HG03442 (cell line): ENCODE measurements at regions not wholly inside any gene's neighbourhood (a gene's known extent, or its start where the extent isn't known, plus 50 kb on each side); places are given as distances from the start of the nearest gene placed in this dataset.
"Not testable (repeated sequence)": the region's sequence is repeated elsewhere in the genome, so short reads cannot be mapped to it uniquely, and the experiment has no call there.

Experiments
- ATAC-seq: cut with Tn5 transposase; IDR thresholded peaks from one replicate; pipeline ENCODE4 v1.9.1; 2021; ENCODE audit warnings: mild to moderate bottlenecking, moderate library complexity; ENCODE audit not compliant: unreplicated experiment

GRCh38 chr2:22361571-22361970, 1023.4 kb upstream of the KLHL29 start:
- ATAC-seq, result no peak

- no peak for ATAC-seq
Measured at GRCh38 chr2:22375096-22375495, 1009.9 kb upstream of the KLHL29 start.

GRCh38 chr2:22377268-22377667, 1007.7 kb upstream of the KLHL29 start:
- ATAC-seq, result no peak

- no peak for ATAC-seq
Measured at GRCh38 chr2:22382479-22383169, 1002.4 kb upstream of the KLHL29 start.

GRCh38 chr2:22397847-22398246, 987.1 kb upstream of the KLHL29 start:
- ATAC-seq, result no peak

- no peak for ATAC-seq
Measured at GRCh38 chr2:22403748-22404147, 981.2 kb upstream of the KLHL29 start.

- ATAC-seq, result no peak
Measured at GRCh38 chr2:22406625-22407024, 978.4 kb upstream of the KLHL29 start.

- ATAC-seq, result no peak
Measured at GRCh38 chr2:22420076-22420475, 964.9 kb upstream of the KLHL29 start.

- no peak for ATAC-seq
Measured at GRCh38 chr2:22442051-22442450, 942.9 kb upstream of the KLHL29 start.

- no peak for ATAC-seq
Measured at GRCh38 chr2:22444281-22444680, 940.7 kb upstream of the KLHL29 start.

- ATAC-seq, result no peak
Measured at GRCh38 chr2:22449696-22450095, 935.3 kb upstream of the KLHL29 start.

- ATAC-seq, result no peak
Measured at GRCh38 chr2:22450831-22451230, 934.1 kb upstream of the KLHL29 start.

- ATAC-seq, result no peak
Measured at GRCh38 chr2:22454826-22455485, 930.0 kb upstream of the KLHL29 start.

GRCh38 chr2:22458440-22458839, 926.5 kb upstream of the KLHL29 start:
- ATAC-seq, result no peak

- ATAC-seq, result not testable (repeated sequence)
Measured at GRCh38 chr2:22475103-22475502, 909.9 kb upstream of the KLHL29 start.

- ATAC-seq, result no peak
Measured at GRCh38 chr2:22478329-22478728, 906.6 kb upstream of the KLHL29 start.

GRCh38 chr2:22481486-22482259, 903.3 kb upstream of the KLHL29 start:
- no peak for ATAC-seq

GRCh38 chr2:22483036-22483435, 901.9 kb upstream of the KLHL29 start:
- no peak for ATAC-seq

GRCh38 chr2:22485486-22485885, 899.5 kb upstream of the KLHL29 start:
- no peak for ATAC-seq

- no peak for ATAC-seq
Measured at GRCh38 chr2:22486343-22486742, 898.6 kb upstream of the KLHL29 start.

- no peak for ATAC-seq
Measured at GRCh38 chr2:22487036-22487435, 897.9 kb upstream of the KLHL29 start.

- ATAC-seq, result no peak
Measured at GRCh38 chr2:22487541-22487940, 897.4 kb upstream of the KLHL29 start.
